ENCODE measurements at regions not wholly inside any gene's neighbourhood (a gene's known extent, or its start where the extent isn't known, plus 50 kb on each side); places are given as distances from the start of the nearest gene placed in this dataset.

DNA sequence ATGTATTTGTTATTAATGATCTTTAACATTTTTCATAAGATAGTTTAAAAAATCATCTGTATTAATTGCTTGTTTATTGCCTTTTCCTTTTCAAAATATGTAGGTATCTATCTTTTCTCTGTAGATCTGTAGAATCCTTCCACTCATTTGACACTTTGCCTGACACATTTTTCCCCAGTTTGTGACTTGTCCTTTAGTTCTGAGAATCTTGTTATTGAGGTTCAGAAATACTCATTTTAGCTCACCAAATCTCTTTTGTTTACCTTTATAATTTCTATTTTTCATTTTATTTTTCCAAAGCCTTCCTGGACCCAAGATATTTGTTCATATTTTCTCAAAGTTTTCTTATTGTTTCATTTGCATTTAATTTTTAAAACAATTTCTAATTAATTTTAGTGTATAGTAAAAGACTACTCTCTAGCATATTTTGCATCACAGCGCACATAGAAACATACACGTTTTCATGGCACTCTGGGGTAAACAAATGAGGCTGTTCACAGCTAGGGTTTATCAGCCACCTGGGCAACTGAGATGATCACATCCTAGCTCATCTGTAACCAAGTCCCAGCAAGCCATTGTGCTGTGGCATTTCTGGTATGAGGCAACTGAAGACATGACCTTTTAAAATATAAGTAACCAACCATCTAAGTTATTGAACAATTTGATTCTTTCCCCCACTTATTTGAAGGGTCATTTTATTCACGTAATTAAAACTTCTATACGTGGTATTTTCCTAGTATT is 275.7 kb downstream of the ADGB start:
- Histone ChIP-seq H3K27ac (replicated peaks) (peak overlapping the region; percentile 87; the same call in 1 of the 2 replicates), H3K4me3 (replicated peaks; ENCODE audit: insufficient read depth, low read length) (no peak overlapping the region), H3K27me3 (ENCODE audit: insufficient read depth, poor library complexity, severe bottlenecking) (no peaks in the 10 kb centered on the region)
- DNase-seq (ENCODE audit: low read depth in 1 of 2, low spot score in 1 of 2): no peak
- no peak for TF ChIP-seq SPI1 (IDR thresholded peaks at IDR 0.05; ENCODE audit: borderline replicate concordance, low read depth)
- TF ChIP-seq, protein P1, sequence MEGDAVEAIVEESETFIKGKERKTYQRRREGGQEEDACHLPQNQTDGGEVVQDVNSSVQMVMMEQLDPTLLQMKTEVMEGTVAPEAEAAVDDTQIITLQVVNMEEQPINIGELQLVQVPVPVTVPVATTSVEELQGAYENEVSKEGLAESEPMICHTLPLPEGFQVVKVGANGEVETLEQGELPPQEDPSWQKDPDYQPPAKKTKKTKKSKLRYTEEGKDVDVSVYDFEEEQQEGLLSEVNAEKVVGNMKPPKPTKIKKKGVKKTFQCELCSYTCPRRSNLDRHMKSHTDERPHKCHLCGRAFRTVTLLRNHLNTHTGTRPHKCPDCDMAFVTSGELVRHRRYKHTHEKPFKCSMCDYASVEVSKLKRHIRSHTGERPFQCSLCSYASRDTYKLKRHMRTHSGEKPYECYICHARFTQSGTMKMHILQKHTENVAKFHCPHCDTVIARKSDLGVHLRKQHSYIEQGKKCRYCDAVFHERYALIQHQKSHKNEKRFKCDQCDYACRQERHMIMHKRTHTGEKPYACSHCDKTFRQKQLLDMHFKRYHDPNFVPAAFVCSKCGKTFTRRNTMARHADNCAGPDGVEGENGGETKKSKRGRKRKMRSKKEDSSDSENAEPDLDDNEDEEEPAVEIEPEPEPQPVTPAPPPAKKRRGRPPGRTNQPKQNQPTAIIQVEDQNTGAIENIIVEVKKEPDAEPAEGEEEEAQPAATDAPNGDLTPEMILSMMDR (IDR thresholded peaks at IDR 0.05; ENCODE audit: insufficient read depth, low read length): no peak

DNA sequence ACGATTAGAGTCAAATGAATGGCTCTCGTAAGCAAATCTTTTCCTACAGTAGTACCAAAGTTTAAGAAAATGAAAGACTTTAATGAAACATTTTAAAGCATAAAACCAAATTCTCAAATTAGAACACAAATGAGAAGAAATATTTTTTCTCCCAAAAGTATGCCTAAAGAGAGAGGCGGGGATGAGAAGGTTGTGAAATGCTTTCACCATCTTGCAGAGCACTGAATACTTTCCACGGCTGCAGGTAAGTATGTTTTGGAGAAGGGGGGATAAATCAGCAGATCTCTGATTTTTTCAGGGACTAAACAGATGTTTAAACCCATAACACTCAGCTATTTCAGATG is 277.1 kb downstream of the ADGB start:
- Histone ChIP-seq H3K27ac (replicated peaks) (peak overlapping the region; percentile 87), H3K27me3 (ENCODE audit: insufficient read depth, poor library complexity, severe bottlenecking) (no peaks in the 10 kb centered on the region), H3K4me3 (replicated peaks; ENCODE audit: insufficient read depth, low read length) (no peak overlapping the region)
- DNase-seq (ENCODE audit: low read depth in 1 of 2, low spot score in 1 of 2): peak in 1 of 2 experiments; percentile 18
- TF ChIP-seq POLR2AphosphoS5 (IDR thresholded peaks at IDR 0.05; ENCODE audit: low read depth) (no peak), SPI1 (IDR thresholded peaks at IDR 0.05; ENCODE audit: borderline replicate concordance, low read depth) (no peak), GABPA (IDR thresholded peaks at IDR 0.05; ENCODE audit: low read depth) (no peak), REST (IDR thresholded peaks at IDR 0.05; ENCODE audit: insufficient replicate concordance, low read depth) (no peak)
- TF ChIP-seq, protein P1 (IDR thresholded peaks at IDR 0.05; ENCODE audit: insufficient read depth, low read length): no peak

DNA sequence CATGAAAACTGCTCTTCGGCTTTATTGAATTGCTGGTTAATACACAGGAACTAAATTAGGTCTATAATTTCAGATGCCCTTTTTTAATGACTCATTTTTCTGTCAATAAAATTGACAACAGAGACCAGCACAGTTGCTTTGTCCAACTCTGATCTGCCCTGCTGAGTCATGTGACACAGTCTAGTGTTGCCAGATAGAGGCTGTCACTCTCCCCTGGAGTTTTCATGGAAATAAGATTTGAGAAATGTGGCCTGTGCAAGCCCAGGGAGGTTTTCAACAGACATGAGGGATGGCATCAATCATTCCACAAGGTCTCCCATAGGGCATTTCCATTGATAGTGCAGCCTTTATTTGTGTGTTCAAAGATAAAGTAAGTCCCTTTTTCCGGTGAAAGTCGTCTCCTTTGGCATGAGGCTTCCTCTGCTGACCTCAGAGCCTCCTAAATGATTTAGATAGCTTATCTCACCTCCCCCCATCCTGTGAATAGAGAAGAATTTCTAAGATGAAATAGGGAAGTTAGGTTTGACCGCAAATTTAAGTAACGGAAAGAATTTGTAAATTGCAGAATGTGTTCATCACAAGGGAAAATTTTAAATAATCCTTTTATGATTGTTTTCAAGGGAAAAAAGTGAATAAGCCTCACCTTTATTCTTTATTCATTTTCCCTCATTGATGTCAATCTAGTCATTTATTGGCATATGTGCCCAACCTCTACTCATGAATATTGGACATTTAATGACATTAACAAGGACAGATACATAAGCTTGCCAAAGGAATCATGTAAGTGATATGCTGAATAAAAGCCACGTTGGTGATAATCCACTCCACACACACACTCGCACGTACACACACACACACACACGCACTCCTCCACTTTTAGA is 277.7 kb downstream of the ADGB start:
- TF ChIP-seq, protein P1 (IDR thresholded peaks at IDR 0.05; ENCODE audit: insufficient read depth, low read length): no peak
- TF ChIP-seq GABPA (IDR thresholded peaks at IDR 0.05; ENCODE audit: low read depth): peak; percentile 47; the same call in 1 of the 2 replicates
- peak; percentile 62 for TF ChIP-seq REST (IDR thresholded peaks at IDR 0.05; ENCODE audit: insufficient replicate concordance, low read depth)
- 0 out of 2 replicates have a peak, but pooled peaks have one; percentile 49 for TF ChIP-seq POLR2AphosphoS5 (IDR thresholded peaks at IDR 0.05; ENCODE audit: low read depth)
- peak; percentile 71; the same call in 1 of the 2 replicates for TF ChIP-seq SPI1 (IDR thresholded peaks at IDR 0.05; ENCODE audit: borderline replicate concordance, low read depth)
- Histone ChIP-seq H3K27ac (replicated peaks) (peak overlapping the region; percentile 87), H3K27me3 (ENCODE audit: insufficient read depth, poor library complexity, severe bottlenecking) (no peaks in the 10 kb centered on the region), H3K4me3 (replicated peaks; ENCODE audit: insufficient read depth, low read length) (no peak overlapping the region)
- peak; percentile 80 to 87 for DNase-seq (ENCODE audit: low read depth in 1 of 2, low spot score in 1 of 2)
